GM13977 (cell line): ENCODE measurements at regions not wholly inside any gene's neighbourhood (a gene's known extent, or its start where the extent isn't known, plus 50 kb on each side); places are given as distances from the start of the nearest gene placed in this dataset.

Experiments
- DNase-seq: peaks from one replicate; pipeline ENCODE4 v3.0.0; 2012; ENCODE audit warnings: low spot score
- CTCF ChIP-seq: IDR thresholded peaks from 2 replicates; pipeline ENCODE4 v1.5.1; 2012; ENCODE audit warnings: mild to moderate bottlenecking, control low read depth; ENCODE audit not compliant: insufficient read depth; ENCODE audit errors: extremely low read depth, missing control alignments
- in situ Hi-C: fragments of 300-500 bp; cut with MboI; formaldehyde crosslinking; loops from one replicate; pipeline ENCODE4 v1.12.0; 2022; ENCODE audit warnings: low sequenced_read_pairs, low pct_unique_long_range_greater_than_20kb, mixed read lengths, inconsistent platforms; ENCODE audit not compliant: unreplicated experiment

GRCh38 chr4:160373911-160374310 lies 1271.0 kb downstream of the RAPGEF2 start:
- no peak for TF ChIP-seq CTCF
- in situ Hi-C loops = no loop called here
- no peak for DNase-seq

GRCh38 chr4:160375772-160376452 lies 1273.0 kb downstream of the RAPGEF2 start:
- no peak for TF ChIP-seq CTCF
- in situ Hi-C loops = no loop called here
- DNase-seq = no peak

GRCh38 chr4:160386846-160387245 lies 1284.0 kb downstream of the RAPGEF2 start:
- in situ Hi-C loops = no loop called here
- no peak for DNase-seq
- no peak for TF ChIP-seq CTCF

- TF ChIP-seq CTCF = no peak
- in situ Hi-C loops = no loop called here
- DNase-seq = no peak
Measured at GRCh38 chr4:160399826-160400225, 1296.9 kb downstream of the RAPGEF2 start.

GRCh38 chr4:160403081-160403480 lies 1300.2 kb downstream of the RAPGEF2 start:
- DNase-seq = no peak
- in situ Hi-C loops = no loop called here
- no peak for TF ChIP-seq CTCF

GRCh38 chr4:160406263-160406825 lies 1303.5 kb downstream of the RAPGEF2 start:
- in situ Hi-C loops = no loop called here
- no peak for TF ChIP-seq CTCF
- no peak for DNase-seq
